HS-5 (cell line): ENCODE measurements at regions not wholly inside any gene's neighbourhood (a gene's known extent, or its start where the extent isn't known, plus 50 kb on each side); places are given as distances from the start of the nearest gene placed in this dataset.

Source experiments
- DNase-seq: peaks from one replicate; pipeline ENCODE4 v3.0.0-alpha.2; 2012; ENCODE audit warnings: low read depth

DNA sequence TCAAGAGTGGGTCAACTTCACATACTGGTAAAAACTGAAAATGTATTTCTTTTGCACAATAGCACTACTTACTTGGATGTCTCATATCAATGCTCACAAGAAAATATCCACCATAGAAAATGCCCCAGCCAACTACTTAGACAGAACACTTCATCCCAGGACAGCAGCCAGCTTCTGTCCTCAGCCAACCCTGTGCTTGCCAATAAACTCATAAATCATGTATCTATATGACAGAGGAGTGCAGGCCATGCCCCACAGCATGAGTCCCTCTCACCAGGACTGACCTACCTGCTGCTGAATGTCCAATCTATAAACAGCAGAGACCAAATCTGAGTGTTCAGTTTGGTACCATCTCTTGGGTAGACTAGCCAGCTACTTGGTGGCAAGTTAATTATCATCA lies 179.3 kb downstream of the OMA1 start:
- DNase-seq = no peak

DNA sequence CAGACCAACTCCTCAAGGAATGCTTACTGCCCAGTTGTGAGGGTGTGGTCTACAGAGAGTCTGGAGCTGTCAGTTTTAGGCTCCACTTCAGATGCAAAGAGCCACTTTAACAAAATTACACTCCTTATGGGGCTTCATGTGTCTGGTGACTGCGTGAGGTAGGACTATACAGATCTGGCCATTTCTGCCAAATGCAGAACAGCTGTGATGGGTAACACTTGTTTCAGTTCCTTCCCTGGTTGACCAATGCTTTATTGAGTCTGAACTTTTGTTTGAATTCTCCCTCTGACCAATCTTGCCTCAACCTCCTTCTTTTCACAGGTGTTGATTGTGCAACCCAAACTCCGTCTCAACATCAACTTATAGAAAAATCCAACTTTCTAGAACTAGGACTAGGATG lies 181.2 kb downstream of the OMA1 start:
- DNase-seq = no peak

DNA sequence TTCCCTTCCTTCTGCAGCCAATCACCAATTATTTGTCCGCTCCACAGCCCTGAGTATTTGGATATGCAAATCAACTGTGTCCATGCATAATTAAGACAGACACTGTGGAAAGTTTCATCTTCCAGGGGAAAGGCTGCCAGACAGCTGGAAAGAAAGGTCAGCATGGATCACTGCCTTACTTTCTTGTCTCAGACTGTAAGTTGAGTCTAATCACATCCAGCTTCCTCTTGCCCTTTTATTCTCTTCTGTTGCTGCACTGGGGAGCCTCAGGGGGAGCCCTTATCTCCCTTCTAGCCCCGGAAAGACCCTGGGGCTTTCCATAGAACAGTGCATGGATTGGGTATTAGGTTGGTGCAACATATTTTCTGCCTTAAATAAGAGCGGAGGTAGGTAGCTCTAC lies 182.9 kb downstream of the OMA1 start:
- no peak for DNase-seq

DNA sequence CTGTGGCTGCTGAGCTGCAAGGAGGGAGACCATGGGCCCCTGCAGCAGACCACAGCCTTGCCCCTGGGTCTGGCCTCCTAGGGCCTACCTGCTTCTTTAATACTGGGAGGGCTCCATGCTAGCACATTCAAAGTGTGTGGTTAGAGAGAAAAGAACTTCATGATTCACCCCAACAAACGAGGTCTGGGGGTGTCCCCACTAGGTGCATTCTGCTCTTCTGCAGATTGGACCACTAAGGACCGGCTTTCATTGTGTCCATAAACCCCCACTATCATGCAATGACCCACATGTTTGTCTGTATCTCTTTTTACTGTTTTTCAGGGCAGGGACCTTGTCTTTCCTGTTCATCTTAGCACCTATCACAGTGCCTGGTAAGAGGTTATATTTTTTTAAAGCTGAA lies 185.4 kb downstream of the OMA1 start:
- DNase-seq = no peak

DNA sequence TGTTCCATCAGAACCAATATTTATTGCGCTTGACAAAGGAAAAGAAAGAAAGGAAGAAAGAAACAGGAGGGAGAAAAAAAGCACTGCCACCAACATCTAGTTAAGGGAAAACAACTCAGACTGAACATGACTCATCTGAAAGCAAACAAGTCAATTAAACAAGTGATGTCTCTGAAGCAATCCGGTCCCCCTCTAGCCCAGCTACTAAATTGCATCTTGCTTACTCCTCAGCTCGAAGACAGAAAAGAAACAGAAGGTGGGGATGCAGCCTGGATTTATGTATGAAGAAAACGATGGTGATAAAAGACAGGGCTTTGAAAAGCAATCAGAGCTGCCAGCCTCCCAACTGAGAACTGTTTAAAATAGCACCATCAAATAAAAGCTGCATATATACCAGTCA lies 188.2 kb downstream of the OMA1 start:
- no peak for DNase-seq

DNA sequence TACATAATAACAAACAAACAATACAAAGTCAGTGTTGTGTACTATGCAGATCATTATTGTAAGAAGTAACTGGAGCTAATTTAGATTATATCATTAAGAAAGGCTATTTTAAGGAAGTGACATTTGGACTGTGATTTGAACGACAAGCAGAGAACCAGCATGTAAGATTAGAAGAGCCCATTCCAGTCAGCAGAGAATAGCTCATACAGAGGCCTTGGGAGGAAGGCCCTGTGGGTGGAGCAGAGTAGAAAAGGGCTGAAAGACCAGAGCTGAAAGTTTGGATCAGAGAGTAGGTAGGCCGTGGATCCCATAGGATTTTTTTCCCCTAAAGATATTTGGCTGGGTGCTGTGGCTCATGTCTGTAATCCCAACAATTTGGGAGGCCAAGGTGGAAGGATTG lies 190.1 kb downstream of the OMA1 start:
- DNase-seq = no peak

DNA sequence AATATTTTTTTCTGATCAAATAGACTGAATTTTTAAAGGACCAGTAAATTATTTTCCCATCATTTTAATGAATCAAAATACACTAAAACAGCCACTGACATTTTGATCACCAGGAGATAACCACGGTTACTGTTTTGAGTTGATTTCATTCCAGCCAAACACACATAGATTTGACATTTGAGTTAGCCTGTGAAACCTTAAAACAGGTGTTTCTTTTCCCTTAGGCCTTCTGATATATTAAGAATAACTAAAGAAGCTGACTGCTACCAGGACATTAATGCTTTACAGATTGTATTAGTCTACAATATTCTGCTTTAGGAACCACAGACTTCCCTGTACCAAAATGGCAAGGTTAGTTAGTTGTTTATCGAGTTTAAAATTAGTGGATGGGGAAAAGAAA lies 193.4 kb downstream of the OMA1 start:
- DNase-seq = no peak

DNA sequence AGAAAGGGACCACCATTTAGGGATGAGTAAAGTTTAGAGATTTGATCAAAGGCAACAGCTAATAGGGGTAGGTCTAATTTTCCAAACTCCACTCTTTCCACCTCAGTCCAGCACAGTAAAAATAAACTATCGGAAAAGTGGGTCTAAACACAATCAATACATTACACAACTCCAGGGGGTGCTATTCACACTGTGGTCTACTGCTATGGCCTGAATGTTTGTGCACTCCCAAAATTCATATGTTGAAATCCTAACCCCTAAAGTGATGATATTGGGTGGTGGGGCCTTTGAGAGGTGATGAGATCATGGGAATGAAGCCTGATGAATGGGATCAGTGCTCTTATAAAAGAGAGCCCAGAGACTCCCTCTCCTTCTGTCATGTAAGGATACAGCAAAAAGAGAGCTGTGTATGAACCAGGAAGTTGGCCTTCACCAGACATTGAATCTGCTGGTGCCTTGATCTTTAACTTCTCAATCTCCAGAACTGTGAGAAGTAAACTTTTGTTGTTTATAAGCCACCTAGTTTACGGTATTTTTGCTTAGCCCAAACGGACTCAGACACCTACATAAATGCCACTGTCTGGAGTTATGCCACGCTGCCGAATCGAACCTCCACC lies 193.9 kb downstream of the OMA1 start:
- DNase-seq = no peak

DNA sequence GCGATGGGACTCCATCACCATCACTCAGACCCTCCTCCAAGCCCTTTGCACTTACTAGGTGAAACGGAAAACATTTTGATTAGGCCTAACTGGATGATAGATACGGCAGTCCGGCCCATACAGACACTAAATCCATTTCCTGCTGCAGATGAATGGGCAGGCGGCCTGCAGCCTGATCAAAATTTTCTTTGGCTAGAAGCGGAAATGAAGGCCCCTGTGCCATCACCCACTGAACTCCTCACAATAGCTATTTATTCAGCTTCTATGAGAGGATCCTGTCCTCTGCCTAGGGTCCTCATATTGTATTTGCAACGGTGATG lies 200.5 kb downstream of the OMA1 start:
- DNase-seq = no peak

DNA sequence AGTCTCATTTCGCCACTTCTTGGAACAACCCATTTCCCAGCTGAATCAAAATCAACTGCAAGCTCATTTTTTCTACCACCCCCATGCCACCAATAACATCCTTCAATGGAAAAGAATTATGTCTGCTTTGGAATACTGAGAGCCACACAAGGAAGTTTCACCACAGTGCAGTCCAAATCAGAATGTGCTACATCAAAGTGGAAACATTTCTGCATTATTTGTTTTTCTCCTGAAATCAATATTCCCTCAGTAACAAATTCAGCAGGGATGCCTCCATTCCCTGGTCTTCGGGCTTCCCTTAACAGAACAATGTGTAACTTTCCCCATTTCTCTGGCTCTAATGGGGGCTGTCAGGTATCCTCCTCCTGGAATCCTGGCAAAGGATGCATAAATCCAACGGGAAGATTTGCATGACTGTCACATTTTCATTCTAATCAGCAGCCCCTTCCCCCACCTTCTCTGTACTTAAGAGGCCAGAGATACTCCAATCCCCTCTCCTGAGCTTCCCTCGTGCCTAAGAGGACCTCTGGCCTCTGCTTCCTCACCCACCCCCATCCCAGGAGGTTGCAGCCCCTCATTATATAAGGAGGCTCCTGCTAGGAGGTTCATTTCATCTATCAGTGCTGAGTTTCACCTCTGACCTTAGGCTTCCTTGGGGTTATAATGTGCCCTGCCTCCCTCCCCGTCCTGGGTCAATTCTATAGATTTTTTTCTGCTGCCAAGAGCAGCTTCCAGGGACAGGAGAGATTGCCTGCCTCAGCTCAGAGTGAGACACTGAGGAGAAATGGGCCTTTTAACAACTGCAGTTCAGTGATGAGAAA lies 201.1 kb downstream of the OMA1 start:
- DNase-seq = no peak

DNA sequence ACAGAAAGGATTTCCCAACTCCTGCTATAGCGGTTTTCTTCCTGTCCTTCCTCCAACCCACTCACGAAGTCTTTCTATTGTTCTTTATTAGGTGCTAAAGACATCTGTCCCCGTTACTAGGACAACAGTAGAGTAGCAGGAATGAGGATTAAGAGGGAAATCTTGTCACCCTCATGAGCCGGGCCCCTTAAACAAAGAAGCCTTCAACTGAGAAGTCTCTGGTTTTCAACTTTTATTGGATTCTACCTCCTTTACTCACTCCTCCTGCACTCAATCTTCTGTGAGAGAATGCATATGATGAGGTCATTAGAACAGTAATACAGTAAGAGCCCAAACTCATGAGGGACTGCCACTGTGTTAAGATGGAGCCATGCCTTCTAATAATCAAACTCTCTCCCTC lies 206.3 kb downstream of the OMA1 start:
- DNase-seq = no peak

DNA sequence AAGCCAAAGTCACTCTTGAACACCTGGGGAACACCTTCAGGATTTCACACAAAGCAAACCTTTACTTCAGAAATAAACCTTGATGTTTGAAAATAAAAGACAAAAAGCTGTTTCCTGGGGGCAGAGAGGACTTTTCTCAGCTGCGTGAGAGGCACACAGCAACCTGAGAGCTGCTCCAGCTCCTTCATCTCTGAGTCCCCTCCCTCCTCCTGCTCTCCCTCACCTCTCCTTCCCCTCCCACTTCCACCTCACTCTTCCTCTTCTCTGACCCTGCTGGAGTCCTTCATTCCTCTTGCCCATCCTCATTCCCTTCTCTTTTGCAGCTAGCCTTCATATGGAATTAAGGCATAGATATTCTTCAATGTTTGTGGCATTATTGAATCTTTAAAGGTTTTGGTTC lies 208.4 kb downstream of the OMA1 start:
- no peak for DNase-seq

DNA sequence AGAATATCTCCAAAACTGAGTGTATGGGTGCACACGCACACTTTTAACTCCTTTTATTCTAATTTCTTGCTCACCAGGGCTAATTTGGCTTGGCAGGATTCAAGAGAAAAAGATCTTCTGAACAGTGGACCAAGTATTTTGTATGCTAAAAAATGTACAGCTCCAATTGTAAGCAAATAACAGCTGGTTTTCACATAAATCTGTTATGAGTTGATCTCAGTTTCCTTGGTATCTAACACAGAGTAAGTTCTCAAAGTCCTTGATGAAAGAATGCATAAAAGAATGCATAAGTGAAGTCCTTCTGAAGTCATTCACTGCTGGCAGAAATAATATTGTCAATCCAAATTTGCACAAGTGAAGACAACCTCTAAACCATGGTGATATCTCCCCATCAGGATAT lies 213.0 kb downstream of the OMA1 start:
- no peak for DNase-seq

DNA sequence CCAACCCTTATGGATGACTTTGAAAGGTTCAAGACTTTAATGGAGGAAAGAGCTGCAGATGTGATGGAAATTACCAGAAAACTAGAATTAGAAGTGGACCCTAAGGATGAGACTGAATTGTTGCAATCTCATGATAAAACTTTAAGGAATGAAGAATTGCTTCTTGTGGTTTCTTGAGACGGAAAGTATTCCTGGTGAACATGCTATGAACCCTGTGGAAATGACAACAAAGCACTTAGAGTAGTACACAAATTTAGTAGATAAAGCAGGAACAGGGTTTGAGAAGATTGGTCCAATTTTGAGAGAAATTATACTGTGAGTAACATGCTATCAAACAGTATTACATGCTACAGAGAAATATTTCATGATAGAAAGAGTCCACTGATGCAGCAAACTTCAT lies 215.4 kb downstream of the OMA1 start:
- DNase-seq = no peak

DNA sequence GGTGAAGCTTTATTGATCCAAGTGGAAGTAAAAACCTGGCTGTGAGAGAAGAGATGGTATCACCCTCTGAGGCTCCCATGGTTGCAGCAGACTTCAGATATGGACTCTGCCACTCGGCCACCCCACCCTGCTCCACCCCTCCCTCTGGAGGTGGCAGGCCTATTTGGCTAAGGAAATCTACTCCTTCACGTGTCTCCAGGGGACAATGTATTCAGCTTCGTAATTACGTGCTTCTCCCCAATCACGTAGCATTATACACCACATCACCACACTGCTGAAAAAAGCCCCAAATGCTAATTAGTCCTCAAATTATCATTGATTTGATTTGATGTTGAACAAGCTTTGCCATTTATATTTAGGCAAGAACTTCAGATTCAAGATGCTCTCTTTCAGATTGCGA lies 220.7 kb downstream of the OMA1 start:
- DNase-seq = no peak

DNA sequence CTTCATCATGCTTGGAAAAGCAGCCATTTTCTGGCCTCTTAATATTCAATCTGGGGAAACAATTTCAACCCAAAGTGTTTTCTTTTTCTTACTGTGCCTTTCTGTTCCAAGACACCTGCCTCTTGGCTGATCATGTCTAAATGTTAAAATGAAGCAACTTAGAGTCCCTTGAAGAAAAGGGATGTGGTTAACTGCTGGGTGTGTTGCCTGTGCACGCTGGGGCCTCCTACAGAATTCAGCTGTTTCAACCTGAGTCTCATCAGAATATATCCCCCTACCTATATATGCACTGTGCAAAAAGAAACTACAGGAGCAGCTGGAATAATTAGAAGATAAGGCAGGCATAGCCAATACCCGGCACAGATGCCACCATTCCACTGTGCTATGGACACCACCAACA lies 222.0 kb downstream of the OMA1 start:
- no peak for DNase-seq

DNA sequence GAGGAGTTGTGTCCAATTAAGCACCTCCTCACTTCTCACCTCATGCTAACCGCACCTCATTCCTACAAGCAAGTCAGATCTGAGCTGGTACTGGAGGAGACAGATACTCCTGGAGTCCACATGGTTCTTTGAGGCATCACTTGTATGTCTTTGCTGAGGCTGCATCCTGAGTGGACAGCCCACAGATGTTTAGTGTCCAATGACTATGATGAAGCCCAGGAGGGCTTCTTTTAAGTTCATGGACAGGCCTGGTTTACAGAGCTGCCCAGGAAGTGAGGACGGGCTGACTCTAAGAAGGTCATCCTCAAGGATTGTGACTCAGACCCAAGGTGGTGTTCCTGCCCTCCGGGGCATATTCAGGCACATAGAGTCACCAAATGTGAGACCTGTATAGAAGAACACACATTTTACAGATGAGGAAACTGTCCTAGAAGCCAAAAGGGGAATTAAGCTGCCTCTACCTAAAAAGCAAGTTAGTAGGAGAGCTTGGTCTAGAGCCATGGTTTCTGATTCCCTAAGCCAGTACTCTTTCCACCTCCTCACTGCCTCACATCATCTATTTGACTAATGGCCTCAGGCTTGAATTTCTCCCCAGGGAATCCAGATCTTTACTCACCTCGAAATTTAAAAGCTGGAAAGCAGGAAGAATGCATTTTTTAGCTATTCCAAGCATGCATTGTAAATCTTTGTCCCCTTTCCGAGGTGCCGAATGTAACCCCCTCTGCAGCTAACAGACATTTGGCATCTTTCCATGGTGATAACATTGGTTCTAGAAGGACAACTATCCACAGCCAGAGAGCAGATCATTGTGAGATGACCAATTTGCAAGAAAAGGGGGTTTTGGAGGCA lies 228.1 kb downstream of the OMA1 start:
- DNase-seq = no peak

DNA sequence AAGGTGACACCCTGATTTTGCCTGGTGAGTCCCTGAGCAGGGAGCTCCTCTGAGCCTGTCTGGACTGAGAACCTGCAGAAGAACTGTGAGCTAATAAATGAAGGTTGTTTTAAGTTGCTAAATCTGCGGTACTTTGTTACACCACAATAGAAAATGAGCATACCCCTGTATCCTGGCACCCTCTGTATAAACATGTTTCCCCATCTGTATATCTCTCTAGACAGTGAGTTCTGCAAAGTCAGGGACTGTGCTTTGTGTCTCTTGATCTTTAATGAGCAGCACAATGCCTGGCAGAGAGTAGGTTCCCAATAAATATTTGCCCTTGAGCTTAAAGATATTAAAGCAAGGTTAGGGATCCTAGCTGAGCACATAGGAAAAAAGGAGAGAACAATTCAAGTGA lies 228.8 kb downstream of the OMA1 start:
- DNase-seq = no peak

DNA sequence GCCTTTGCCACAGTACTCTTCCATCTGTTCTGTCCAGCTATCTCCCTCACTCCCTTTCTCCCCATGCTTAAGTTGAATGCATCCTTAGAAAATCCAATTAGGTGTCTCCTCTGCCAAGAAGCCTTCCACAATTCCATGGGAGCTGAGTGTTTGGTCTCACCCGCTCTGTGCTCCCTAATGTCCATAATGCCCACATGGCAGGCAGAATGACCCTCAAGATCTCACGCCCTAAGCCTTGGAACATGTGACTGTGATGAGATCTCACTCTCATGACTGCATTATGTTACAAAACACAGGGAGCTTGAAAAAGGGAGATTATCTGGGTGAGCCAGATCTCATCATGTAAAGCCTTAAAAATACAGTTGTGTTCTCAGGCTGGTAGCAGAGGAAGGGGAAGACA lies 229.4 kb downstream of the OMA1 start:
- DNase-seq = no peak

DNA sequence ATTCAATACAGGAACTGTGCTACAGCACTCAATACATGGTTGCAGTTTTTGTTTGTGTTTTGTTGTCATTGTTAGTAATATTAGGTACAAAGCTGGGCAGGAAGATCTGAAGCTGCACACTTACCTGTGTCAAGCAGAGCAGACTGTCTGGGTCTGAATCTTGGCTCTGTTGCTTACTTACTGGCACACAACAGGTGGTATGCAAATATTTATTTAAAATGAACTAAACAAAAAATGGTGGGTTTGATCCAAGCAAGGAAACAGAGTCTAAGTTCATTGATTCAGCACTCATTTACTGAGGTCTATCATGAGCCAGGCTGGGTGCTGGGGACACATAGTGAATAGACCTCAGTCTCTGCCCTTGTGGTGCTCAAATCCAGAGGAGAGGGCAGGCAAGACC lies 230.4 kb downstream of the OMA1 start:
- no peak for DNase-seq

DNA sequence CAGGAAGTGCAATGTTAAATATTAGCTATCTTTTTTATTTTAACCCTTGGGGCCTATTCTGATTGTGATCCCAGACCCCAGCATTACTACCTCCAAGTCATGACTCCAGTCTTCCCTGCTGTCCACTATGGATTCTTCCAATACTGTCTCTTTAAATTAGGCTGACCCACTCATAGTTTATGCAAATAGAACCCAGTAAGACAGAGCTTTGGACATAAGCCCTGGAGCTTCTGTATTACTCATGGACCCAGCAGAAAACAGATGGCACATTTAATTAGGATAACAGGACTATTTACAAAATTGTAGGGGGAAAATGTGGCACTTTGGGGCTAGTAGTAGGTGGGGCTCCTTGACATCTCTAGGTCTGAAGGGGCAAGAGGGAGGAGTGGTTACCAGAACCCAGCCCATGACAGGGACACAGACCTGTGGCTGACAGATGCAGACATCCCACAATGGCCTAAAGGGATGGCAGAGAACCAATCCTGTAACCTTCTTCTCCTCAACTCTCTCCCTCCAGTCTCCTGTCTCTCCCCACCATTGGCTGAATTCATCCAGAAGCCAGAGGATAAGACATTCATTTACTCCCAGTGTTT lies 233.5 kb downstream of the OMA1 start:
- no peak for DNase-seq

DNA sequence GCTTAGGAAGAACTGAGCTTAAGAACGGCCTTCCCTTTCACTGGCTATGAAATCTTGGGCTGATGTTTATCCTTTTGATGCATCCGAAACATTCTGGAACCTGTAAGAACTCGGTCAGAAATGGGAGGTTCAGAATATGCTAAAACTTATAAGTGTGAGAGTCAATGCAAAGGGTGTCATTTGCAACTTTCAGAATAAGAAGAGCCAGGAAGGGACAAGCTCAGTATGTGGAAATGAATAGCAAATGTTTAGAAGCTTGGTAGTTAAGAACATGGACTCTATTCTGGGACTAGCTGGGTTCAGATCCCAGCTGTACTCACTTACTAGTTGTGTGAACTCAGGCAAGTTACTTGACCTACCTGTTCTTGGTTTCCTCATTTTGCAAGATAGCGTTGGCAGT lies 234.1 kb downstream of the OMA1 start:
- no peak for DNase-seq

DNA sequence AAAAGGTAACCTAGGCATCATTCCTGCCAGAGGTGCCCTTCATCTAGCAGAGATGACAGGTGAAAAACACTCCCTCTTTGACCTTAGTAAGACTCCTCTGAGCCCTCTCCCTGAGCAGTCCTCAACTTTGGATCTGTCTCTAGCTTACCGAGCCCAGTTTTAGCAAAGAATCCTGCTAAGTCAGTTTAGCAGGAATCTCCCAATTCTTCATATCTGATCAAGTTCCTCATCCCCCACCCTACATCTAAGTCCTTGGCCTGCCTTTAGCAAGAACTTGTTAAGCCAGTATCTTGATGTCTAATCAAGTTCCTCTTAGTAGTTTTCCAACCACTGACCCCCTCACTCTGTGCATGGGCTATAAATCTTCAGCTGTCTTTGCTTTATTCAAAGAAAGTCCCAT lies 235.6 kb downstream of the OMA1 start:
- DNase-seq = no peak
